IMR-90 (cell line): ENCODE measurements at regions not wholly inside any gene's neighbourhood (a gene's known extent, or its start where the extent isn't known, plus 50 kb on each side); places are given as distances from the start of the nearest gene placed in this dataset.
A peak's percentile ranks its signal among the peaks of the same experiment; 100 is the strongest.

Experiments
- ATAC-seq: fragments of 200-7000 bp; cut with Tn5 transposase; 2 replicates; pipeline ENCODE4 v1.9.1; 2020; ENCODE audit warnings: low read depth, mild to moderate bottlenecking, moderate library complexity
- BruUV-seq: library from RNA; stranded (reverse); fragments of 400-500 nt; replicated peaks from 2 replicates; lab custom pipeline; 2021; lab: Mats Ljungman, UMichigan
- CTCF ChIA-PET: fragments of 300-600 bp; formaldehyde crosslinking; extraction: SDS; loops from one replicate; lab custom pipeline; 2021; ENCODE audit warnings: antibody characterized with exemption; lab: Yijun Ruan, JAX
- POLR2A ChIA-PET: fragments of 300-600 bp; sonication (Branson Sonifier 250); formaldehyde crosslinking; loops from one replicate; lab custom pipeline; 2022; ENCODE audit warnings: antibody characterized with exemption; ENCODE audit not compliant: unreplicated experiment; lab: Charles Lee
- DNase-seq: peaks from one replicate; pipeline ENCODE4 v3.0.0; 2013
- H2AFZ ChIP-seq: replicated peaks from 2 replicates; pipeline ENCODE3; 2013; ENCODE audit warnings: low read length, mild to moderate bottlenecking; ENCODE audit not compliant: poor library complexity
- H2AK5ac ChIP-seq: 2 replicates; pipeline ENCODE4 v1.6.1; 2013; ENCODE audit warnings: low read depth, low read length, inconsistent platforms
- H2AK9ac ChIP-seq: replicated peaks from 2 replicates; pipeline ENCODE3; 2013; ENCODE audit warnings: mild to moderate bottlenecking, low read depth, low read length, moderate library complexity; ENCODE audit not compliant: poor library complexity
- H2BK120ac ChIP-seq: 2 replicates; pipeline ENCODE4 v1.6.1; 2013; ENCODE audit warnings: low read depth, low read length, inconsistent platforms
- H2BK15ac ChIP-seq: 3 replicates; pipeline ENCODE4 v1.6.1; 2013; ENCODE audit warnings: low read depth, low read length, inconsistent platforms
- H2BK20ac ChIP-seq: 2 replicates; pipeline ENCODE4 v1.6.1; 2013; ENCODE audit warnings: low read depth, mild to moderate bottlenecking, inconsistent platforms, low read length, moderate library complexity
- H2BK5ac ChIP-seq: 2 replicates; pipeline ENCODE4 v1.6.1; 2013; ENCODE audit warnings: mild to moderate bottlenecking, low read depth, low read length, inconsistent platforms; ENCODE audit not compliant: poor library complexity, severe bottlenecking
- H3K14ac ChIP-seq: replicated peaks from 2 replicates; pipeline ENCODE4 v1.6.1; 2013; ENCODE audit warnings: low read depth, low read length, inconsistent platforms
- H3K18ac ChIP-seq: 2 replicates; pipeline ENCODE4 v1.6.1; 2013; ENCODE audit warnings: low read depth, low read length, control low read depth
- H3K23ac ChIP-seq: 2 replicates; pipeline ENCODE4 v1.6.1; 2013; ENCODE audit warnings: low read depth, low read length, inconsistent platforms
- H3K27ac ChIP-seq: 2 replicates; pipeline ENCODE4 v1.5.1; 2013; ENCODE audit warnings: mild to moderate bottlenecking, control low read depth, low read length; ENCODE audit not compliant: insufficient read depth
- H3K27me3 ChIP-seq: 2 replicates; pipeline ENCODE4 v1.6.1; 2013; ENCODE audit warnings: low read length; ENCODE audit not compliant: control insufficient read depth, insufficient read depth
- H3K36me3 ChIP-seq: 2 replicates; pipeline ENCODE4 v1.6.1; 2013; ENCODE audit warnings: low read length, mixed read lengths; ENCODE audit not compliant: control insufficient read depth, insufficient read depth
- H3K4ac ChIP-seq: 2 replicates; pipeline ENCODE4 v1.6.1; 2013; ENCODE audit warnings: low read depth, low read length, inconsistent platforms
- H3K4me1 ChIP-seq: 2 replicates; pipeline ENCODE4 v1.6.1; 2013; ENCODE audit warnings: low read length, mixed read lengths; ENCODE audit not compliant: control insufficient read depth, insufficient read depth
- H3K4me2 ChIP-seq: 2 replicates; pipeline ENCODE4 v1.6.1; 2013; ENCODE audit warnings: low read depth, mild to moderate bottlenecking, control low read depth, low read length, moderate library complexity
- H3K4me3 ChIP-seq: 2 replicates; pipeline ENCODE4 v1.5.1; 2013; ENCODE audit warnings: low read depth, mild to moderate bottlenecking, control low read depth, low read length, moderate library complexity; ENCODE audit not compliant: insufficient read depth
- H3K56ac ChIP-seq: 2 replicates; pipeline ENCODE4 v1.6.1; 2013; ENCODE audit warnings: low read length, inconsistent platforms; ENCODE audit not compliant: insufficient read depth; ENCODE audit errors: extremely low read depth
- H3K79me1 ChIP-seq, 2 experiments: 2 replicates each; pipeline ENCODE4 v1.6.1; 2013; ENCODE audit warnings: low read length in 2 of 2, inconsistent platforms in 1 of 2, low read depth in 1 of 2
- H3K9ac ChIP-seq: 2 replicates; pipeline ENCODE4 v1.6.1; 2013; ENCODE audit warnings: low read depth, low read length, control low read depth
- H3K9me1 ChIP-seq: 2 replicates; pipeline ENCODE4 v1.6.1; 2013; ENCODE audit warnings: low read length, inconsistent platforms; ENCODE audit not compliant: insufficient read depth
- H3K9me3 ChIP-seq: 2 replicates; pipeline ENCODE4 v1.6.1; 2013; ENCODE audit warnings: low read length; ENCODE audit not compliant: control insufficient read depth, insufficient read depth
- H4K20me1 ChIP-seq: 2 replicates; pipeline ENCODE4 v1.6.1; 2013; ENCODE audit warnings: low read length, inconsistent platforms; ENCODE audit not compliant: insufficient read depth
- H4K5ac ChIP-seq: 2 replicates; pipeline ENCODE4 v1.6.1; 2013; ENCODE audit warnings: mild to moderate bottlenecking, low read depth, low read length, control low read depth
- H4K8ac ChIP-seq, 2 experiments: 2 replicates each; pipeline ENCODE4 v1.6.1; 2013; ENCODE audit warnings: low read depth in 2 of 2, low read length in 2 of 2, control low read depth in 1 of 2, inconsistent platforms in 1 of 2
- H4K91ac ChIP-seq: 2 replicates; pipeline ENCODE4 v1.6.1; 2013; ENCODE audit warnings: low read depth, low read length, inconsistent platforms; ENCODE audit not compliant: insufficient read depth
- BHLHE40 ChIP-seq: fragments of 150-350 bp; IDR thresholded peaks from 2 replicates; pipeline ENCODE4 v1.6.1; 2016; ENCODE audit warnings: mild to moderate bottlenecking, low read depth, low read length
- CEBPB ChIP-seq: IDR thresholded peaks from 2 replicates; pipeline ENCODE4 v1.6.1; 2012; ENCODE audit warnings: low read depth, low read length, improper control_type of control experiment
- CTCF ChIP-seq: conservative IDR thresholded peaks from 2 replicates; pipeline ENCODE4 v1.5.1; 2012; ENCODE audit warnings: mild to moderate bottlenecking, low read depth, low read length, improper control_type of control experiment
- FOS ChIP-seq: fragments of 150-350 bp; IDR thresholded peaks from 2 replicates; pipeline ENCODE4 v1.6.1; 2016; ENCODE audit warnings: low read depth, low read length
- MAZ ChIP-seq: IDR thresholded peaks from 2 replicates; pipeline ENCODE4 v1.6.1; 2012; ENCODE audit warnings: low read depth, mild to moderate bottlenecking, low read length, improper control_type of control experiment, moderate library complexity, borderline replicate concordance
- NFE2L2 ChIP-seq: fragments of 150-350 bp; IDR thresholded peaks from 2 replicates; pipeline ENCODE4 v1.6.1; 2016; ENCODE audit warnings: low read depth, mild to moderate bottlenecking, low read length
- SMC3 ChIP-seq: fragments of 150-350 bp; IDR thresholded peaks from 2 replicates; pipeline ENCODE4 v1.6.1; 2016; ENCODE audit warnings: low read depth, mild to moderate bottlenecking, antibody characterized with exemption, low read length, moderate library complexity
- WGBS, 2 experiments: methylation state at CpG; one replicate each; pipeline versions ENCODE4 v1.1.5 to v1.1.7; 2013; ENCODE audit warnings: missing lambda C conversion rate in 2 of 2; ENCODE audit not compliant: insufficient read length in 1 of 2; ENCODE audit errors: extremely low coverage in 2 of 2; 5-methylcytosine and 5-hydroxymethylcytosine counted together
- dilution Hi-C: fragments of 300-500 bp; cut with HindIII; formaldehyde crosslinking; loops from one replicate; pipeline ENCODE4 v1.14.3; 2018; ENCODE audit warnings: low sequenced_read_pairs; ENCODE audit not compliant: unreplicated experiment
- in situ Hi-C: fragments of 300-500 bp; cut with MboI; formaldehyde crosslinking; loops from 3 replicates; pipeline ENCODE4 v1.14.3; 2019; ENCODE audit warnings: low sequenced_read_pairs, inconsistent platforms, mixed read lengths
- intact Hi-C: fragments of 100-400 bp; cut with micrococcal nuclease; formaldehyde crosslinking; loops from 2 replicates; pipeline ENCODE4 v1.10.0; 2022
- TF ChIP-seq, protein P1 (sequence below): fragments of 150-350 bp; IDR thresholded peaks from 2 replicates; pipeline ENCODE4 v1.6.1; 2017; ENCODE audit warnings: mild to moderate bottlenecking, antibody characterized with exemption, low read length, low read depth
- TF ChIP-seq, protein P2 (sequence below): fragments of 150-350 bp; IDR thresholded peaks from 2 replicates; pipeline ENCODE4 v1.6.1; 2016; ENCODE audit warnings: low read depth, mild to moderate bottlenecking, low read length, moderate library complexity, borderline replicate concordance

- Histone ChIP-seq H3K36me3 (no peaks in the 10 kb centered on the region), H3K9me3 (no peaks in the 10 kb centered on the region), H3K9me1 (no peaks in the 10 kb centered on the region; the same call in 1 of the 2 replicates), H4K5ac (peak overlapping the region; percentile 56; the same call in 1 of the 2 replicates), H3K18ac (peak overlapping the region; percentile 88; the same call in 1 of the 2 replicates), H4K8ac (peak overlapping the region; percentile 41 to 51; a peak in 3 of 4 replicates), H2BK15ac (peak overlapping the region; percentile 16; the same call in 1 of the 3 replicates), H2AFZ (no peak overlapping the region), H3K4me3 (no peak overlapping the region), H3K27me3 (no peaks in the 10 kb centered on the region), H3K23ac (0 out of 2 replicates have a peak overlapping the region, but pooled peaks have one; percentile 15), H3K27ac (peak overlapping the region; percentile 77), H3K4ac (peak overlapping the region; percentile 71; the same call in 1 of the 2 replicates), H3K4me1 (peaks cover 2% of the 10 kb centered on the region; the same call in 1 of the 2 replicates), H2BK5ac (peak overlapping the region; percentile 87), H3K4me2 (peak overlapping the region; percentile 61), H2BK120ac (peak overlapping the region; percentile 80), H4K20me1 (no peaks in the 10 kb centered on the region), H3K79me1 (no peaks in the 10 kb centered on the region), H2AK5ac (0 out of 2 replicates have a peak overlapping the region, but pooled peaks have one; percentile 17), H4K91ac (peak overlapping the region; percentile 80), H2AK9ac (no peak overlapping the region), H3K56ac (0 out of 2 replicates have a peak overlapping the region, but pooled peaks have one; percentile 36), H3K9ac (peak overlapping the region; percentile 46; the same call in 1 of the 2 replicates), H3K14ac (peak overlapping the region; percentile 24; the same call in 1 of the 2 replicates), H2BK20ac (peak overlapping the region; percentile 65)
- dilution Hi-C loops (no loop called here), in situ Hi-C loops (no loop called here), intact Hi-C loops (no loop called here)
- no peak for TF ChIP-seq CTCF
- TF ChIP-seq, protein P1, sequence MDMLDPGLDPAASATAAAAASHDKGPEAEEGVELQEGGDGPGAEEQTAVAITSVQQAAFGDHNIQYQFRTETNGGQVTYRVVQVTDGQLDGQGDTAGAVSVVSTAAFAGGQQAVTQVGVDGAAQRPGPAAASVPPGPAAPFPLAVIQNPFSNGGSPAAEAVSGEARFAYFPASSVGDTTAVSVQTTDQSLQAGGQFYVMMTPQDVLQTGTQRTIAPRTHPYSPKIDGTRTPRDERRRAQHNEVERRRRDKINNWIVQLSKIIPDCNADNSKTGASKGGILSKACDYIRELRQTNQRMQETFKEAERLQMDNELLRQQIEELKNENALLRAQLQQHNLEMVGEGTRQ, result no peak
- TF ChIP-seq BHLHE40, result peak; percentile 42; the same call in 1 of the 2 replicates
- TF ChIP-seq FOS, result no peak
- no peak for TF ChIP-seq SMC3
- TF ChIP-seq CEBPB, result no peak
- TF ChIP-seq, protein P2, sequence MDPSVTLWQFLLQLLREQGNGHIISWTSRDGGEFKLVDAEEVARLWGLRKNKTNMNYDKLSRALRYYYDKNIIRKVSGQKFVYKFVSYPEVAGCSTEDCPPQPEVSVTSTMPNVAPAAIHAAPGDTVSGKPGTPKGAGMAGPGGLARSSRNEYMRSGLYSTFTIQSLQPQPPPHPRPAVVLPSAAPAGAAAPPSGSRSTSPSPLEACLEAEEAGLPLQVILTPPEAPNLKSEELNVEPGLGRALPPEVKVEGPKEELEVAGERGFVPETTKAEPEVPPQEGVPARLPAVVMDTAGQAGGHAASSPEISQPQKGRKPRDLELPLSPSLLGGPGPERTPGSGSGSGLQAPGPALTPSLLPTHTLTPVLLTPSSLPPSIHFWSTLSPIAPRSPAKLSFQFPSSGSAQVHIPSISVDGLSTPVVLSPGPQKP, result no peak
- no peak for TF ChIP-seq MAZ
- TF ChIP-seq NFE2L2, result no peak
- WGBS, 2 experiments, result no CpG with 5 or more reads among the region's 3 CpGs
- ATAC-seq (peak; percentile 96), DNase-seq (peak; percentile 91)
- POLR2A ChIA-PET, result no interaction called here
- no TSS peak for BruUV-seq
- CTCF ChIA-PET, result no interaction called here
Measured at GRCh38 chr15:39016706-39017105, 452.1 kb upstream of the RASGRP1 start.
